Ishikawa (cell line): ENCODE measurements at regions not wholly inside any gene's neighbourhood (a gene's known extent, or its start where the extent isn't known, plus 50 kb on each side); places are given as distances from the start of the nearest gene placed in this dataset.

ENCODE experiments used
- CEBPB ChIP-seq: IDR thresholded peaks from 2 replicates; pipeline ENCODE4 v1.6.1; 2012
- CREB1 ChIP-seq: IDR thresholded peaks from 2 replicates; pipeline ENCODE4 v1.6.1; 2012; ENCODE audit warnings: low read depth
- EGR1 ChIP-seq: IDR thresholded peaks from 2 replicates; pipeline ENCODE4 v1.6.1; 2012
- EP300 ChIP-seq: IDR thresholded peaks from 2 replicates; pipeline ENCODE4 v1.6.1; 2012; ENCODE audit warnings: borderline replicate concordance
- FOXM1 ChIP-seq: IDR thresholded peaks from 2 replicates; pipeline ENCODE4 v1.6.1; 2012; ENCODE audit warnings: low read depth, borderline replicate concordance
- NFIC ChIP-seq: IDR thresholded peaks from 2 replicates; pipeline ENCODE4 v1.6.1; 2012
- RAD21 ChIP-seq: IDR thresholded peaks from 2 replicates; pipeline ENCODE4 v1.6.1; 2012; ENCODE audit warnings: low read depth
- TAF1 ChIP-seq: IDR thresholded peaks from 2 replicates; pipeline ENCODE4 v1.6.1; 2012; ENCODE audit warnings: low read depth, mild to moderate bottlenecking
- TCF12 ChIP-seq: IDR thresholded peaks from 2 replicates; pipeline ENCODE4 v1.6.1; 2012; ENCODE audit warnings: low read depth
- TEAD4 ChIP-seq: IDR thresholded peaks from 2 replicates; pipeline ENCODE4 v1.6.1; 2012
- TF ChIP-seq, protein P1 (sequence below): IDR thresholded peaks from 2 replicates; pipeline ENCODE4 v1.6.1; 2012
- TF ChIP-seq, protein P2 (sequence below): IDR thresholded peaks from 2 replicates; pipeline ENCODE4 v1.6.1; 2012

DNA sequence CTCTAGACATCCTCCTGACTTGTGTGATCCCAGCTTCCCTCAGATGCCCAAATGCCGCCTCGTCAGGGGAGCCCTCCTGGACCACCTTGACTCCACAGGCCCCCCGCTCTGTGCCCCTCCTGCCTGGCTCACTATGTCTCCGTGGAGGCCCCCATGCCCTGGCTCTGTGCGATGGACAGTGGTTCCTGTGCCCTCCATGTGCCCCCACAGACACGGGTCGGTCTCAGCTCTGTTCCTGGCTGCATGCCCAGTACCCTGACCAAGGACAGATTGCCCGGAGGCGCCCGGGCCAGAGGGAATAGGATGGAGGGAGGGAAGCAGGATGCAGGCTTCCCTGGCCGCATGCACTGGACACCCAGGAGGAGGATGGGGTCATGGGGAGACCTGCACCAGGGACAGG, 1274.6 kb downstream of the BRD1 start:
- TF ChIP-seq CREB1 (no peak), EP300 (no peak), EGR1 (no peak), RAD21 (no peak), CEBPB (no peak), NFIC (no peak), TCF12 (no peak), FOXM1 (no peak), TEAD4 (no peak), TAF1 (no peak)
- TF ChIP-seq, protein P1, sequence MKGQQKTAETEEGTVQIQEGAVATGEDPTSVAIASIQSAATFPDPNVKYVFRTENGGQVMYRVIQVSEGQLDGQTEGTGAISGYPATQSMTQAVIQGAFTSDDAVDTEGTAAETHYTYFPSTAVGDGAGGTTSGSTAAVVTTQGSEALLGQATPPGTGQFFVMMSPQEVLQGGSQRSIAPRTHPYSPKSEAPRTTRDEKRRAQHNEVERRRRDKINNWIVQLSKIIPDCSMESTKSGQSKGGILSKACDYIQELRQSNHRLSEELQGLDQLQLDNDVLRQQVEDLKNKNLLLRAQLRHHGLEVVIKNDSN: no peak
- TF ChIP-seq, protein P2, sequence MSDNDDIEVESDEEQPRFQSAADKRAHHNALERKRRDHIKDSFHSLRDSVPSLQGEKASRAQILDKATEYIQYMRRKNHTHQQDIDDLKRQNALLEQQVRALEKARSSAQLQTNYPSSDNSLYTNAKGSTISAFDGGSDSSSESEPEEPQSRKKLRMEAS: no peak
